Neutrophil (primary cell): ENCODE measurements at regions not wholly inside any gene's neighbourhood (a gene's known extent, or its start where the extent isn't known, plus 50 kb on each side); places are given as distances from the start of the nearest gene placed in this dataset.

Source experiments
- H3K27ac ChIP-seq: fragments of 200-600 bp; sonication (generic); 2 replicates; pipeline ENCODE4 v1.5.1; 2016; ENCODE audit warnings: mild to moderate bottlenecking, moderate library complexity
- H3K27me3 ChIP-seq: fragments of 200-600 bp; sonication (generic); 2 replicates; pipeline ENCODE4 v1.6.0; 2016; ENCODE audit warnings: mild to moderate bottlenecking
- H3K36me3 ChIP-seq: fragments of 200-600 bp; sonication (generic); 2 replicates; pipeline ENCODE4 v1.5.1; 2017
- H3K4me1 ChIP-seq, 2 experiments: fragments of 200-600 bp in 1 of 2; sonication (generic) in 1 of 2; 1 replicate in 1 of 2; 2 replicates in 1 of 2; pipeline versions ENCODE4 v1.5.1 to v1.6.1; 2013 to 2016; ENCODE audit warnings: low read depth in 1 of 2, low read length in 1 of 2, mild to moderate bottlenecking in 1 of 2, moderate library complexity in 1 of 2; ENCODE audit not compliant: control insufficient read depth in 1 of 2, insufficient read depth in 1 of 2
- H3K4me3 ChIP-seq, 2 experiments: fragments of 200-600 bp in 1 of 2; sonication (generic) in 1 of 2; 1 replicate in 1 of 2; 2 replicates in 1 of 2; pipeline ENCODE4 v1.5.1; 2013 to 2016; ENCODE audit warnings: low read depth in 1 of 2, low read length in 1 of 2, mild to moderate bottlenecking in 1 of 2, moderate library complexity in 1 of 2
- H3K9me3 ChIP-seq: fragments of 200-600 bp; sonication (generic); 2 replicates; pipeline ENCODE4 v1.5.1; 2016
- CTCF ChIP-seq: fragments of 200-600 bp; sonication (generic); IDR thresholded peaks from 2 replicates; pipeline ENCODE4 v1.5.1; 2016; ENCODE audit warnings: antibody characterized with exemption

DNA sequence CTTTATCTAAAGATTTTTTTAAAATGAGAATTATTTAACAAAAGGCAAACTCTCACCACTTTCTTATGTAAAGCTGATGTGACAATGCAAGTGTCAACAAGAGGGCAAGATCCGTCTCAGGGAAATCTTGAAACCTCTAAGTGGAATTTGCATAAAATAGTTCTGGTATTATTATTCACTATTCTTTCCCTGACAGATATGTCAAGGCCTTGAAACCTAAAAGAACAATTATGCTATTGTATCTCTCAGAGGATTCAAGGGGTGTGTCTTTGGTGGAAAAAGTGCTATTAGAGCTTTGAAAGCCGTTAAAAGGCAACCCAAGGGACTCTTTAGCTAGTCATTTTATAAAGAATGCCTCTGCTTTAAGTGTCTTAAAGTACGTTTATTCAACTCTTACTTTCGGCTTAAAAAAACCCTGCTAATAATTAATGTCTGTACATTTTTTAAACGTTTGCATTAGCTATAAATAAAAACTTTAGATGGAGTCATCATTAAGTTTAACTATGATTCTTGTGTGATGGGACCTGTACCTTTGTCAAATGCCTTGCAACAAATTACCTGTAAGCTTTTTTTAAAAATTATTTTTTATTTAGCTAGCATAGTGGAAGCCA is 585.5 kb downstream of the VRK1 start:
- H3K27me3 ChIP-seq = peaks cover 22% of the 10 kb centered on the region
- H3K27ac ChIP-seq = no peak overlapping the region
- H3K4me3 ChIP-seq = no peak overlapping the region
- H3K4me1 ChIP-seq = no peaks in the 10 kb centered on the region
- no peaks in the 10 kb centered on the region for H3K9me3 ChIP-seq
- no peaks in the 10 kb centered on the region for H3K36me3 ChIP-seq
- TF ChIP-seq CTCF = no peak

GRCh38 chr14:97385727-97386126 is 588.5 kb downstream of the VRK1 start:
- Histone ChIP-seq H3K36me3 (no peaks in the 10 kb centered on the region), H3K9me3 (no peaks in the 10 kb centered on the region), H3K4me3 (no peak overlapping the region), H3K27me3 (no peaks in the 10 kb centered on the region), H3K27ac (no peak overlapping the region), H3K4me1 (no peaks in the 10 kb centered on the region)
- TF ChIP-seq CTCF = no peak

- Histone ChIP-seq H3K4me1 (no peaks in the 10 kb centered on the region), H3K9me3 (no peaks in the 10 kb centered on the region), H3K27me3 (no peaks in the 10 kb centered on the region), H3K27ac (no peak overlapping the region), H3K4me3 (no peak overlapping the region), H3K36me3 (no peaks in the 10 kb centered on the region)
- TF ChIP-seq CTCF = no peak
Measured at GRCh38 chr14:97387252-97387874, 590.2 kb downstream of the VRK1 start.

GRCh38 chr14:97388408-97388807 is 591.2 kb downstream of the VRK1 start:
- Histone ChIP-seq H3K4me3 (no peak overlapping the region), H3K36me3 (no peaks in the 10 kb centered on the region), H3K4me1 (no peaks in the 10 kb centered on the region), H3K27me3 (no peaks in the 10 kb centered on the region), H3K27ac (no peak overlapping the region), H3K9me3 (no peaks in the 10 kb centered on the region)
- no peak for TF ChIP-seq CTCF

GRCh38 chr14:97390096-97390724 is 593.0 kb downstream of the VRK1 start:
- TF ChIP-seq CTCF = no peak
- H3K27ac ChIP-seq = no peak overlapping the region

More at GRCh38 chr14:97390096-97390724, 593.0 kb downstream of the VRK1 start:
- H3K36me3 ChIP-seq = no peaks in the 10 kb centered on the region
- no peaks in the 10 kb centered on the region for H3K4me1 ChIP-seq
- no peak overlapping the region for H3K4me3 ChIP-seq
- no peaks in the 10 kb centered on the region for H3K9me3 ChIP-seq
- no peaks in the 10 kb centered on the region for H3K27me3 ChIP-seq
